HT1080 (cell line): ENCODE measurements at regions not wholly inside any gene's neighbourhood (a gene's known extent, or its start where the extent isn't known, plus 50 kb on each side); places are given as distances from the start of the nearest gene placed in this dataset.
"Not testable (repeated sequence)": the region's sequence is repeated elsewhere in the genome, so short reads cannot be mapped to it uniquely, and the experiment has no call there.

Experiments used
- DNase-seq: peaks from one replicate; pipeline ENCODE4 v3.0.0-alpha.2; 2015; ENCODE audit warnings: low read depth

GRCh38 chr6:19525673-19526072, 311.5 kb upstream of the ID4 start:
- DNase-seq: no peak

GRCh38 chr6:19530188-19530587, 307.0 kb upstream of the ID4 start:
- DNase-seq: no peak

- no peak for DNase-seq
Observed at GRCh38 chr6:19535351-19535750, 301.8 kb upstream of the ID4 start.

DNA sequence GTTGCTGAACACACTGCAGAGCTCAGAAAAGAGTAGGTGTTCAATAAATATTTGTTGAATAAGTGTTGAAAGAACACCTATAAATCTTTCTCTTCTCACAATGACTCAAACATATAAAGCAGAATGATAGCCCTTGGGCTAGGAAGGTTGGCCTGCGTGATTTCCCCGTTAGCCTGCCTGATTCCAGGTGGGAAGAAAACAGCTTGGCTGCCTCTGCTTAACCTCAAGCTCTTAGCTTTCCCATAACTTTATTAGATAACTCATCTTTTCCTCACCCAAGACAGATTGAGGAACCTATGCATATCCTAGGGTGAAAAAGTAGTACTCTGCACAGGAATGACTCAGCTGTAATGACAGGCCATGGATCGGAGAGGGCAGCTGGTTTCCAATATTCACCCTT, 300.3 kb upstream of the ID4 start:
- DNase-seq: no peak

DNA sequence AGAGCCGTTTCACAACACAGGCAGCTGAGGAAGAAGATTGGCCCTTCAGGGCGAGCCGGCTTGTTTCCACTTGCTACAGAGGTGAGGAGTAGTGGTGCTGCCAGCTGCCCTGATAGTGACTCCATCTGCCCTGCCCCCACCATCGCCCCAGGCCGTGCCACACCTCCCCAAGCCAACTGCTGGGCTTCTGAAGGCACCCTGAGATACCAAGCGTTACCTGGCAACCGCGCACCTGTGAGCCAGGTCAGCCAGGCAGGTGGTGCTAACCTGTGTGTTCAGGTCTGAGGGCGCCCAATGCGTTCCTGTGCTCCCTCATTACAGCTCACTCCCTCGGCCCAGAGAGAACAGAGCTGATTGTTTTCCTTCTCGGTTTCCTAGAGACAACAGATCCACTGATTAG, 299.1 kb upstream of the ID4 start:
- no peak for DNase-seq

- no peak for DNase-seq
Observed at GRCh38 chr6:19547507-19547906, 289.7 kb upstream of the ID4 start.

- DNase-seq: no peak
Observed at GRCh38 chr6:19549109-19549508, 288.1 kb upstream of the ID4 start.

DNA sequence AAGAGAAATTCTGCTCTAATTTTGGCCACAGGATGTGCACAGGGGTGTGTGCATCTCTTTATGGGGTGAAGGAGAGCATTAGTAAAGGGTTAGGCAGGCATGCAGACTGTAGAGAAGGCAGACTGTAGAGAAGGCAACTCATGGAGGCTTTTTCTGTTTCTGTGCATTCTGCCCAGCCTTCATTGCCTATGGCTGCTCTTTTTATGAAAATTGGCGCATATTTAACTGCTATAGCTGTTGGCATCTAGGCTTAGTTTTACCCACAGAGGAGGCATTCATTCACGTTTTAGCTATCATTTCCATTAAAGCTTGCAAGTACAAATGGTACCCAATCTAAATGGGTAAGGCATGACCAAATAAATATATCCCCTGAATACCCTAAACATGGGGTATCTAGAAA, 286.8 kb upstream of the ID4 start:
- DNase-seq: no peak

DNA sequence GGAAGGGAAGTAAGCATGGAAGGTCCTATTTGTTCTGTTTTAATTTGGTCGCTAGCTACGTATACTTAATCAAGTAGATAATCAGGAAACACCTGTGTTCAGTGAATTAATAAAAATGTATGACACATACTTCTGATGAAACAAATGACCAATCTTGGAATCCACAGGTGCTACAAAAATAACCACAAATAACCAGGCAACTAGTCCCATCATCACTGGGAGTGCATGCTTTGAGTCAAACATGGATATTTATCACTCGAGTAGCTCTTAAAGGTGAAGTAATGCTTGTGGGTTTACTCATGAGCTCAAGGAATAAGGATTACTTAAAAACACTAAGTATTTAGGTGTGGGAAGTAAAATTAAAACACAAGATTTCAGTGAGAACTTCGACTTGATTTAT, 285.6 kb upstream of the ID4 start:
- no peak for DNase-seq

DNA sequence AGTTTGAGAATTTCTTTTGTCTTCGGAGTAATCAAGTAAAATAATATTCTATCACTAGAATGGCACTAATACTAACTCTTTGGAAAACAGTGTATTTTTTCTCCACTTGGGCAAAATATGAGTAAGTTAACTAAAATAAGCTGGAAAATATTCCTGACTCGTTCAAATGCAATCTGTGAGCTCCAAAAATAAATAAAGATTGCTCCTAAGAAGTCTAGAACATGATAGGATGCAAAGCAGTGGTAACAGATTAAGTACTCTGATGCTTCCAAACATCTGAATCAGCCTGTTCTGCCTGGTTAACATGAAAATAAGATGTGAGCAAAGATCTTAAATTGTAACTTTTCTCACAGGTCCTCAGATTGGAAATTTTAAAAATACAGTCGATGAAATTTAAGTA, 285.1 kb upstream of the ID4 start:
- no peak for DNase-seq

DNA sequence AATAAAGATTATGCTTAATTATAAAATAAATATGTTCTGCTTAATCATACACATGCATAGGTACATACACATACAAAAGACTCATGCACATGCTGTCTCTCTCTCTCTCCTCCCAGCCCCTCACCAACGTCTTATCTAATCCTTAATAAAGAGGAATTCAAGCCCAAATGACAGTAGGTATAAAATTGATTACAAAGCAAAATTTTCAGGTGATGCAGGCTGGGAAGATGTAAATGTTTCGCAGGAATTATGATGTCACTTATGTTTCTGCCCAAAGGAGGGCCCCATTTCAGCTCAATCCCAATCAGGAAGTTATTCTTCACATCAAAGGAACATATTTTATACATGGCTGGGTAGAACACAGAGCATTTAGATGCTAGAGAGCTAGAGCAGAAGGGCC, 284.6 kb upstream of the ID4 start:
- DNase-seq: no peak

- no peak for DNase-seq
Observed at GRCh38 chr6:19554356-19555225, 282.6 kb upstream of the ID4 start.

- no peak for DNase-seq
Observed at GRCh38 chr6:19557191-19557590, 280.0 kb upstream of the ID4 start.

GRCh38 chr6:19558201-19558600, 279.0 kb upstream of the ID4 start:
- DNase-seq: no peak

GRCh38 chr6:19558934-19559333, 278.2 kb upstream of the ID4 start:
- DNase-seq: no peak

DNA sequence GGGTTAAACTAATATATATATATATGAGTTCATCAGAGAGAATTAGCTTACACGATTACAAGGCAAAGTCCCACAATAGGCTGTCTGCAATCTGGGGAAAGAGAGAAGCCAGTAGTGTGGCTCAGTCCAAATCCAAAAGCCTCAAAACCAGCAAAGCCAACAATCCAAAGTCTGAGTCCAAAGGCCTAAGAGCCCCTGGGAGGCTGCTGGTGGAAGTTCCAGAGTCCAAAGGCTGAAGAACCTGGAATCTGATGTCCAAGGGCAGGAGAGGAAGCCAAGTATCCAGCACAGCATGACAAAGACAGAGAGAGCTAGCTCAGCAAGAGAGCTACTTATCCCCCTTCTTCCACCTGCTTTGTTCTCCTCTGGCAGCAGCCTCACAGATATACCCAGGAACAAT, 274.7 kb upstream of the ID4 start:
- no peak for DNase-seq

- DNase-seq: no peak
Observed at GRCh38 chr6:19569563-19569962, 267.6 kb upstream of the ID4 start.

DNA sequence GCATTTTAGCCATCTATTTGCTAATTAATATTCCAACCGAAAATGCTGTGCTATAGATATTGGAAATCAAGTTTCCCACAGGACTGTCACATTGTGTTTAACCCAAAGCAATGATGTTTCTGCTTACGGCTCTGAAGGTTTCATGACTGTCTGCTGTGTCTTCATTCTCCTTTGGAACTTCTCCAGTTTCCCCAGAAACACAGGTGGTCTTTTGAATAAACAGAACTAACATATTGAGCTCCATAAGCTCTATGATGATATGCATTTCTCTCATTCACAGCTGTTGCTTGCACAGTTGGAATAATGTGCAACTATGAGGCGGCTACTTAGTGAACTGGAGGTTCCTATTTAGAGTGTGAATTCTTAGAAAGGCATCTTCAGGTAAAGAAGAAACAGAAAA, 266.0 kb upstream of the ID4 start:
- DNase-seq: no peak

- no peak for DNase-seq
Observed at GRCh38 chr6:19578481-19578880, 258.7 kb upstream of the ID4 start.

- DNase-seq: not testable (repeated sequence)
Observed at GRCh38 chr6:19584207-19584606, 253.0 kb upstream of the ID4 start.

GRCh38 chr6:19587238-19587942, 249.8 kb upstream of the ID4 start:
- no peak for DNase-seq

DNA sequence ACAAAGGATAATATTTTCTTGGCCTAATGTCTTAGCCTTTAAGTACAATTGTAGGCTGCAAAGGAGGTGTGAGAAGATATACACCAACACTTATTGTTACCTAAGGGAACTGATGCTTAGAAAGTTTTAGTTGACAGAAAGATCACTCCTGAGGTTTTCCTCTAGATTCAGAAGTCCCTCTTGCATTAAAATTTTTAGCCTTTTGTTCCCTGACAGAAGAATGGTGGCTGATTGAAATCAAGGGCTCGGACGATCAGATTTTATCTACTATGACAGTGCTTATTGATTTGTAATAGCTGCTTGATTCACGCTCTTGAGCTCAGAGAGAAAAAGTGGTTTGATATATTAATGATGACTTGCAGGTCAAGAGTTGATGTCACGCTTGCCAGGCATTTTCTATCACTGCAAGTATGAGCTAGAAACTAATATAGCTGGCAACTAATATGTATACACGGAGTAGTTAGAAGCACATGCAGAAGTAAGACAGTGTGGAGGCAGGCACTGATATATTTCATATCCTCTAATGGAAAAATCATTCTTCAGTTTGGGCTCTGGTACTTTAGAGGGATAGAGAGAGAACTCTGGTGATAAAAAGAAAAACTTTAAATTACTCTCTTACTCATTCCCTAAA, 246.6 kb upstream of the ID4 start:
- DNase-seq: no peak
